Retinal pigment epithelial cell (primary cell): ENCODE measurements at regions not wholly inside any gene's neighbourhood (a gene's known extent, or its start where the extent isn't known, plus 50 kb on each side); places are given as distances from the start of the nearest gene placed in this dataset.
"Not testable (repeated sequence)": the region's sequence is repeated elsewhere in the genome, so short reads cannot be mapped to it uniquely, and the experiment has no call there.

ENCODE experiments used
- DNase-seq: peaks from one replicate; pipeline ENCODE4 v3.0.0-alpha.2; 2010; ENCODE audit warnings: low read depth
- H3K4me3 ChIP-seq: 2 replicates; pipeline ENCODE4 v1.5.1; 2011; ENCODE audit warnings: mild to moderate bottlenecking, low read length, control low read depth, moderate library complexity
- CTCF ChIP-seq: conservative IDR thresholded peaks from 2 replicates; pipeline ENCODE4 v1.5.1; 2011; ENCODE audit warnings: low read depth, low read length, control low read depth, inconsistent platforms

- DNase-seq: no peak
- TF ChIP-seq CTCF: no peak
- no peak overlapping the region for H3K4me3 ChIP-seq
Measured at GRCh38 chr12:124088217-124088907, 115.3 kb downstream of the ZNF664 start.

GRCh38 chr12:124089181-124089914 lies 116.3 kb downstream of the ZNF664 start:
- not testable (repeated sequence) for DNase-seq, H3K4me3 ChIP-seq

GRCh38 chr12:124091835-124092234 lies 118.8 kb downstream of the ZNF664 start:
- H3K4me3 ChIP-seq: no peak overlapping the region
- no peak for DNase-seq
- TF ChIP-seq CTCF: no peak

GRCh38 chr12:124092532-124092931 lies 119.5 kb downstream of the ZNF664 start:
- not testable (repeated sequence) for H3K4me3 ChIP-seq, DNase-seq

GRCh38 chr12:124093297-124093696 lies 120.3 kb downstream of the ZNF664 start:
- no peak overlapping the region for H3K4me3 ChIP-seq
- no peak for TF ChIP-seq CTCF
- no peak for DNase-seq

- TF ChIP-seq CTCF: no peak
- DNase-seq: no peak
- no peak overlapping the region for H3K4me3 ChIP-seq
Measured at GRCh38 chr12:124094188-124094587, 121.2 kb downstream of the ZNF664 start.

- DNase-seq: no peak
Measured at GRCh38 chr12:124094733-124095132, 121.7 kb downstream of the ZNF664 start.

More at GRCh38 chr12:124094733-124095132, 121.7 kb downstream of the ZNF664 start:
- H3K4me3 ChIP-seq: no peak overlapping the region
- TF ChIP-seq CTCF: no peak
